ENCODE measurements at regions not wholly inside any gene's neighbourhood (a gene's known extent, or its start where the extent isn't known, plus 50 kb on each side); places are given as distances from the start of the nearest gene placed in this dataset.

- TF ChIP-seq CTCF (IDR thresholded peaks at IDR 0.05; ENCODE audit: insufficient read depth, low read length) = no peak
- no peak for TF ChIP-seq POLR2AphosphoS5 (IDR thresholded peaks at IDR 0.05; ENCODE audit: low read depth)
These were observed 1327.5 kb upstream of the CDH8 start for GRCh38 chr16:63363738-63364137.

Data from HL-60 (cell line).